NCI-H526 (cell line): ENCODE measurements at regions not wholly inside any gene's neighbourhood (a gene's known extent, or its start where the extent isn't known, plus 50 kb on each side); places are given as distances from the start of the nearest gene placed in this dataset.

Experiments used
- DNase-seq, 2 experiments: peaks; one replicate each; lab custom pipeline; 2025; lab: John Stamatoyannopoulos, UW

DNA sequence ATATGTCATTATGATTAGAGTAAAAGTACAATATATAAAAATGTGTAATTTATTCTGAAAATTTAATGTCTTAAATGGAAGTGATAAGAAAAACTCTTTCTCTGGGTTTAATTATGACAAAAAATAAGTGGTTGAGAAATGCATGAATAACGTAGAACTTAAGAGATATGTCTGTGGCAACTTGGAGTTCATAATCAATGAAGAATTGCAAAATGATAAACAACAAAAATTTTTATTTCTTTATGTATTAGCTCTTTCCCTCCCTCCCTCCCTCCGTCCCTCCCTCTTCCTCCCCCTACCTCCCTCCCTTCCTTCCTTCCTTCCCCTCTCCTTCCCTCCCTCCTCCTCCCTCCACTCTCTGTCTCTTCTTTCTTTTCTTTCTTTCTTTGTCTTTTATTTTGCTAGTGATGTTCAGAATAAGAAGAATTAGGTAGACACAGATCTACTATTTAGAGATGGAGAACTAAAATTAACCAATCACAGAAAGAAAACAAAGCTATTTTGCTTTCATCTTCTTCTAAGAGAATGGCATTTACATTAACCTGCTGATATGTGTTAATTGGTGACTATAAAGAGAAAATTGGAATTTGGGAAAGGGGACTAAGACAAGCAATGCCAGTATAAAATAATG, 96.3 kb upstream of the PDC start:
- no peak for DNase-seq

DNA sequence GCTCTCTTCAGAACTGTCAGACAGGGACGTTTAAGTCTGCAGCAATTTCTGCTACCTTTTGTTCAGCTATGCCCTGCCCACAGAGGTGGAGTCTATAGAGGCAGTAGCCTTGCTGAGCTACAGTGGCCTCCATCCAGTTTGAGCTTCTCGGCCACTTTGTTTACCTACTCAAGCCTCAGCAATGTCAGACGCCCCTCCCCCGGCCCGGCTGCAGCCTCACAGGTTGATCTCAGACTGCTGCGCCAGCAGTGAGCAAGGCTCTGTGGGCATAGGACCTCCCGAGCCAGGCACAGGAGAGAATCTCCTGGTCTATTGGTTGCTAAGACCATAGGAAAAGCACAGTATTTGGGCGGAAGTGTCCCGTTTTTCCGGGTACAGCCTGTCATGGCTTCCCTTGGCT, 89.9 kb upstream of the PDC start:
- no peak for DNase-seq

DNA sequence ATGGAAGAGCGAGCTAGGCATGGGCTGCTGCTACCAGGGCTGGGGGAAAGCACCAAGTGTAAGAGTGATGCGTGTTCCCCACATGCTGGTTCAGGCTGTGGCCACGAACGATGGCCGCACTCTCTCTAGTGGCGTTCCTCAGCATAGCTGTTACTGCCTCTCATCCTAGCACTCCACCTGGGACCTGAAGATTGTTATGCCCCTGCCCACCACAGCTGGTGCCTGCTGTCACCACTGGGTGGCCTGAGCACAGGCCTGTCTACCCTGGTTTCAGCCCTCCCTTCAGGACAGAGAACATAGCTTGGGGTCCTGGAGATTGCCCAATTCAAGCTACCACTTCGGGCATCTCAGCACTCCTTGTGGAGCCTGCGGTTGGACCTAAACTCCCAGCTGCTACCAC, 80.1 kb upstream of the PDC start:
- no peak for DNase-seq

DNA sequence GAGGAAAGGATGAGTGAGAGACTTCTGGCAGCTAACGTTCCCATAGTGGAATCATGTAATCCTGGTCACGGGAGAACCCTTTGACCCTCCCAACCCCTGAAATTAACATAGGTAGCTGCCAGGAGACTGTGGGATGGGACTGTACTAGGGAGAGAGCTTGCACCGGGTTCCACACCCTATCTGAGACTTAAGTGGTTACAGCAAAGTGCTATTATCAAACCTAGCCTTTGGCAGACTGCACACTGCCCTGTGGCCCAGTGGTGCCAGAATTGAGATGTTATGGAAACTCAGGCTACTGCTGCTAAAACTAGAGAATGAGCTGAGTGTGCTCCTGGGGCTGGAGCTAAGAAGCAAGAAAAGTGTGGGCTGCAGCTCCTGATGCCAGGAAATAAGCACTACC, 79.6 kb upstream of the PDC start:
- DNase-seq = no peak

DNA sequence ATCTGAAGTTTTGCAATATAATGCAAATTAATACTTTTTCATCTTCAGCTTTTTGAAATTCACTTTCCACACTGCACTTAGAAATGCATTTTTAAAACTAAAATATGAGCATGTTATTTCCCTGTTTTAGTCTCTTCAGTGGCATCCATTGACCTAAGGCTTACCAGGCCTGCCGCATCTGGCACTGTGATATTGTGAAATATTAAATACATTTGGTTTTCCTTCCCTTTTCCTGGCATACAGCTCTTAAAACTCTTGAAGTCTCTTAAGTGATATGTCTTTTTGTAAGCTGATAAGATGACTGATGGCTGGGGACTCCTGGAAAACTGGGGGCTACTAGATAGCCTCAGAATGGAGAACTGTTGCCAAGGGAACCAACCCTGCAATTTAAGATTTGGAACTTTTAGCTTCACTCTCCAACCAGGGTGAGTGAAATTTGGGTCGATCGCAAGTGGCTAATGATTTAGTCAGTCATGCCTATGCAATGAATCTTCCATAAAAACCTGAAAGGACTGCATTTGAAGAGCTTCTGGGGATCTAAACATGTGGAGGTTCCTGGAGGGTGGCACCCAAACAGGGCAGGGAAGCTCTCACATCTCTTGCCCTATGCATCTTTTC, 75.5 kb upstream of the PDC start:
- DNase-seq = no peak

DNA sequence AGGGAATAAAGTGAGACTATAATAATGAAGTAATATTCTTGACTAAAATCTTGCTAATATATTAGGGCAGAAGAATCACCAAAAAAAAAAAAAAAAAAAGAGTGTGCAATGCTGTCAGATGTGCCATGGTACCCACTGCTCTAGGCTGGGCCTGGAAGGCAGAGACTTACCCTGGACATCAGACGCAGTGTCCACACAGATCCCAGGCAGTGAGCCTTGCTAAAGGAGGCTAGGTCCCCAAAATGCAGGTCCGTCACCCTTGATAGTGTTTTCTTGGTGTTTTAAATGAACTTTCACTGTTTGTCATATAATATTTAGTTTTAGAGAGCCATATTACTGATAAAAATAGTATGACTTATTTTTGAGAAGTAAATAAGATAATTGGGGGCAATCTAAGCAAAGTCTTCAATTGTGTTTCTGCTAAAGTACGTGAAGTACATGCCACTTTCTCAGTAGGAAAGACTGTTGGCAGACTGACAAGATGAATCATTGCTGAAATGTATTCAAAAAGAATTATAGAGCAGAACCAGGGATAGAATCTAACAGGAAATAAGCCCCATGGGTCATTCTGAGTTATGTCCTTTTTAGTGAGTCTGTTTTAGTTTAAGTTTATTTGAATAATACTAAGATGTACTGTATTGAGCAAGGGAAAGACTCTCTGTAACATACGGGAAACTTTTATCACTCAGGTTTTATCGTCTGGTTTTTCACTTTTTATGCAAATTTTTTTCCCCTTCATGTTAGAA, 74.6 kb upstream of the PDC start:
- no peak for DNase-seq

DNA sequence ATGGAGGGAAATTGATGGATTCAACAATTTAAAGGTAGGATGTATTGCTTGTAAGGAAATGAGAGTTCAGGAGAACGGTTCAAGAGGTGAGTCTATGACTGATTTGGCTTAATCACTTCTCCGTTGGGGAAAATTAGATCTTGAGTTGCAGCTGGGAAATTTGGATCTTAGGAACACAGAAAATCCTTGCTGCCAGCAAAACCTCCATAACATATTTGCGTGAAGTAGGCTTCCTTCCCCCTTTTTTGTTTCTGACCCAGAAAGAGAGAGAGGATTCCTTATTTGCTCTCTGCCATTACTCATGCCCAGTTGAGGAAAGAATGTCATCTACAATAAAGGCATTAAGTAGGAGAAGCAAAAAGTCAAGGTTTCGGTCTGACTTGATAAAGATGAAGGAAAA, 73.5 kb upstream of the PDC start:
- DNase-seq = no peak

DNA sequence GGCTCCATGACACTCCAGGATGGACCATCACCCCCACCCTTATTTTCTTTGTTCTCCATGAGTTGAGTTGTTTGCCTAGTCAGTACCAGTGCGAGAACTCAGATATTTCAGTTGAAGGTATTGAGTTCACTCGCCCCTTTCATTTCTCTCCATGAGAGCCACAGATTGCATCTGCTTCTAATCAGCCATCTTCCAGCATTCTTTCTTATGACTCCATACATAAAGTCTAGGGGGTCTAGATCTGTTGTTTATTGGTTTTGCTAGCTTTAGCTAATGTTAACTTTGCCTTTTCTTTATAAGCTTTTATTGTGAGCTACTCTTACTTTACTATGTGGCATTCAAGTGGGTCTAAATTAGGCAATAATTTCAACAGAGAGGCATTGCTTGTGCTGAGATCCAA, 71.6 kb upstream of the PDC start:
- no peak for DNase-seq

DNA sequence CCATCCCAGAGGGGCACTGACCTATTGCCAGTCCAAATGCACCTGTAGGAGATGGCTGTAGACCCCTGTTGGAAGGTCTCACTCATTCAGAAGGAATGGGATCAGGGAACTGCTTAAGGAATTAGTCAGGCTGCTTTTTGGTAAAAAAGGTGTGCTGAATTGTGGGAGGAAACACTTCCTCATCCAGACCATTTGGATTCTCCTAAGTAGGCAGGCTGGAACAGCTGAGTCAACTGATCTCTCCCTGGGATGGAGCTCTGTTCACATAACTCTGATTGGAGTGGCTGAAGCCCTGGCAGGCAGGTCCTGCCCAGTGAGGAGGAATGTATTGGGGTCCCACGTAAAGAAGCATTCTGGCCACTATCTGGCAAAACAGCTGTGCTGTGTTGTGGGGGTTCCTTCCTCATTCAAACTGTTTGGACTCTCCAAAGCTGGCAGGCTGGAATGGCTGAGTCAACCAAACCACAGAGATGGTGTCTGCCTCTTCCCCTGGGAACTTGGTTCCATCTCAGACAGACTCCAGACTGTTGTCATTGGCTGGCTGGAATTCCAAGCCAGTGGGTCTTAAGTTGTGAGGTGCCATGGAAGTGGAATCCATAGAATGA, 70.7 kb upstream of the PDC start:
- DNase-seq = no peak

DNA sequence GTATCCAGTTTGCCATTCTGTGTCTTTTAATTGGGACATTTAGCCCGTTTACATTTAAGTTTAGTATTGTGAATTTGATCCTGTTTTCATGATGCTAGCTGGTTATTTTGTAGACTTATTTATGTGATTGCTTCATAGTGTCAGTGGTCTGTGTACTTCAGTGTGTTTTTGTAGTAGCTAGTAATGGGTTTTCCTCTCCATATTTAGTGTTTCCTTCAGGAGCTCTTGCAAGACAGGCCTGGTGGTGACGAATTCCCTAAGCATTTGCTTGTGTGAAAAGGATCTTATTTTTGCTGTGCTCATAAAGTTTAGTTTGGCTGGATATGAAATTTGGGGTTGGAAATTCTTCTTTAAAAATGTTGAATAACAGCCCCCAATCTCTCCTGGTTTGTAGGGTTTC, 69.2 kb upstream of the PDC start:
- no peak for DNase-seq

DNA sequence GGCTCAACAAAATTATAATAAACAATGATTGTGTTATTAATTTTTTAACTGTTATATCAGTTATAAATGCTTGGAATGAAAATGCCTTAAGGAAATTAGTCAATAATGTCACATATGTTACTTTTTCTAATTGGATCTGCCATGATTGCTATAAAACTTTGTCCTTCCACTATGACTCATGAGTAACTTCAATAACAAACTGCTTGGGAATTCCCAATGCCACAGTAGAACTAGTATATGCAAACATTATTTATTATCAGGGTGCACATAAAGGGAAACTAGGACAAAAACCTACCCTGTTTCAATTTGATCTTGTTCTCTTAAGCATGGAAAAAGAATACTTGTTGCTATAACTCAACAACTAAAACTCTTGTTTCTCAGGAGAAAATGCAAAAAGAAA, 59.1 kb upstream of the PDC start:
- no peak for DNase-seq

DNA sequence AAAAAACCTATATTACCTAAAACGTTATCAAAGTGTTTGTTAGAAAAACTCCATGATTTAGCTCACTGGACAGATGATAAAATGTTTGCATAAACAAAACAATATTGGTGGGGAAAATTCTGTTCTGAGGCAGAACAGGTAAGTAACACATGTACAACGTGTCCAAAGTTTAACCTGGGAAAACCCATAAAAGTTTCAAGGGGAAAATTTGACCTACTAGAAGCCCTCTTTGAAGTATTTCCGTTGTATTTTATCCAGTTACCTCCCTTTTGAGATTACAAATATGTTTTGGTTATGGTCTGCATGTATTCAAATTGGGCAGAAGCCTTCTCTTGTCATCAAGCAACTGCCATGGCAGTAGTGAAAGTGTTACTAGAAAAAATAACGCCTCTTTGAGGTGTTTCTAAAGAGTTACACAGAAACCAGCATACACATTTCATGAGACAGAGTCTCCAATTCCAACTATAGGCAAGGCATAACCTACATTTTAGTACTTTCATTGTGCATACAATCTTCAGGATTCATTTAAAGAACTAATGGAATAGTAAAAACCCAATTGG, 58.0 kb upstream of the PDC start:
- DNase-seq = peak; percentile 20 to 26

DNA sequence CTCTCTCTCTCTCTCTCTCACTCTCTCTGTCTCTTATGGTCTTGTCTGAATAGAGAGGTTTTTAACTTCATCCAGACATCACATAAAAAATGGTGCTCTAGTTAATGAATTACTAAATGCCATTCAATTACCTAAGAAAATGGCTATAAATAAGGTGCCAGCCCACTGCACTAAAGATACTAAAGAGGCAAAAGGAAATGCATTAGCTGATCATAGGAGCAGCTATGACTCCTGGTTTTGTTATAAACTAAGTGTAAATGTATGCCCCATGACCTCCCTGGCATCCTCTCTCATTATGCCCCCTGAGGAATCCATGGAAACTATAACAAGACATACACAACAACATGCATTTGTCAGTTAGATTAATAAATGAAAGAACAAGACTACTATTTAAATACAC, 57.5 kb upstream of the PDC start:
- no peak for DNase-seq

DNA sequence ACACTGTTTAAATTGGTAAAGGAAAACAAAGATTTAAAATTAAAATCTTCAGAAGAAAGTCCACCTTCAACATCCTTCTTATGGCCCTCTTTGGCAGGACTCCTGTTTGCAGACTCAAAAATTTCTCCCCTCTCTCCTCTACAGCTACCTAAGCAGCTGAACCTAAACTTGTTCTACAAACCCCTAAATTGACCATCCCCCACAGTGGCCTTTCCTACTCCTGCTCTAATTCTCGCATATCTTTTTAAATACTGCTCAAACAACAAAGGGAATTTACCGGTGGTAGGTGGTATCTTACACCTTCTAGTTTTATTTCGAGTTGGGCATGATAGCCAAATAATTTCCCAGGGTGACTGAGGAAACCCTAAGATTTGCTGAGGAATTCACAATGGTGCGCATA, 53.5 kb upstream of the PDC start:
- no peak for DNase-seq

DNA sequence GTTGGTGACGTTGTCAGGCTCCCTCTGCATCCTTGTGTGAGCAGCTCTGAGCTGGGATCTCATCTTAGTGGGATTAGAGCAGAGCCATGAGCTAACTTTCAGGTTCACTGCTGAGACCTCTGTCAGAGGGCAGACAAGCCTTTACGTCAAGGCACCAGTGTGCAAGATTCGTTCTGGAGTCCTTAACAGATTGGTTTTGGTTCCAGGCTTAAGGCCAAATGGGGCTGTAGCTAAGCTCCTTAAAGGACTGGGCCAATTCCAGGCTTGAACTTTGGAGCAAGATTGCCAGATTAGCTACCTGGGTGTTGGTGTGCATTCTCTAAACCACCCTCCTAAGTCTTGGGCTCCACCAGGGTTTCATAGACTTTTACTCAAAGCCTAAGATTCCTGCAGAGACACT, 52.6 kb upstream of the PDC start:
- DNase-seq = no peak

DNA sequence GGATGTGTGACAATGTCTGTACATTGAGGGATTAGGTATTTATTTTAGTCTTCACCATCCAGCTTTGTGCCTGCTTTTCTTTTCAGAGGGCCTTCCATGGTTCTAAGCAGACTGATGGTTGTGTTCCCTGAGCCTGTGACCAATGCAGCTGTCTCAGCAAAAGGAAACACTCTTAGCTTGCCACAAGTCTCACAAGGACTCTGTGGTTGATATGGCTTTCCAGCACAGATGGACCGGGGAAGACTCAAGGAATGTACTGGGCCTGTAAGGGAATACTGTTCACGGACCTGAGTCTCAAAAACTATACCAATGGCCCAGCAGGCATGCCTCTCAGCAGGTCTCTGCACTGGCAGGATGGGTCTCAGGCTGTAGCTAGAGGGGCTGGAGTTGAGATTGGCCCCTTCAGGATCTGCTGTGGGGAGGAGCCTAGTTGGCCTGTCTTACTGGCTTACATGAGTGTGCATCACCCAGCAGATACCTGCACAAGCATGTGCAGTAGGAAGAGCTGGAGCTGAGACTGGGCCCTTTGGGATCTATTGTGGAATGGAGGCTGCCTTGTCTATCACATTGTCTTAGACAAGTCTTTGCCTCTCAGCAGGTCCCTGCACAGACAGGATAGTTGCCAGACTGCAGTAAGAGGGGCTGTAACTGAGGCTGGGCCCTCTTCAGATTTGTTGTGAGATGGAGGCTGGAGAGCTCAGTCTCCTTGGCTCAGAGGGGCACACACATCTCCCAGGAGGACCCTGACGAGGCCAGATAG, 52.0 kb upstream of the PDC start:
- DNase-seq = no peak

DNA sequence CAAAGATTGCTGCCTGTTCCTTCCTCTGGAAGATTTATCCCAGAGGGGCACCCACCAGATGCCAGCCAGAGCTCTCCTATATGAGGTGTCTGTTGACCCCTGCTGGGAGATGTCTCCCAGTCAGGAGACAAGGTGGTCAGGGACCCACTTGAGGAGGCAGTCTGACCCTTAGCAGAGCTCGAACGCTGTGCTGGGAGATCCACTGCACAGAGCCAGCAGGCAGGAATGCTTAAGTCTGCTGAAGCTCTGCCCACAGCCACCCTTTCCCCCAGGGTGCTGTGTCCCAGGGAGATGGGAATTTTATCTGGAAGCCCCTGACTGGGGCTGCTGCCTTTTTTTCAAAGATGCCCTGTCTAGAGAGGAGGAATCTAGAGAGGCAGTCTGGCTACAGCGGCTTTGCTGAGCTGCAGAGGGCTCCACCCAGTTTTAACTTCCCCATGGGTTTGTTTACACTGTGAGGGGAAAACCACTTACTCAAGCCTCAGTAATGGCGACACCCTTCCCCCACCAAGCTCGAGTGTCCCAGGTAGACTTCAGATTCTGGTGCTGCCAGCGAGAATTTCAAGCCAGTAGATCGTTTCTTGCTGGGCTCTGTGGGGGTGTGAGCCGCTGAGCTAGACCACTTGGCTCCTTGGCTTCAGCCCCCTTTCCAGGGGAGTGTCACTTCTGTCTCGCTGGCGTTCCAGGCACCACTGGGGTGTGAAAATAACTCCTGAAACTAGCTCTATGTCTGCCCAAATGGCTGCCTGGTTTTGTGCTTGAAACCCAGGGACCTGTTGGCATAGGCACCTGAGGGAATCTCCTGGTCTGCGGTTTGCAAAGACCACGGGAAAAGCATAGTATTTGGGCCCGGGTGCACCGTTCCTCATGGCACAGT, 51.1 kb upstream of the PDC start:
- DNase-seq = peak; percentile 9 to 59
